HG03196 (cell line): ENCODE measurements at regions not wholly inside any gene's neighbourhood (a gene's known extent, or its start where the extent isn't known, plus 50 kb on each side); places are given as distances from the start of the nearest gene placed in this dataset.
"Not testable (repeated sequence)": the region's sequence is repeated elsewhere in the genome, so short reads cannot be mapped to it uniquely, and the experiment has no call there.

Source experiments
- ATAC-seq: cut with Tn5 transposase; IDR thresholded peaks from one replicate; pipeline ENCODE4 v1.9.1; 2021; ENCODE audit not compliant: unreplicated experiment

- no peak for ATAC-seq
Observed at GRCh38 chr18:63071701-63072141, 247.8 kb downstream of the BCL2 start.

DNA sequence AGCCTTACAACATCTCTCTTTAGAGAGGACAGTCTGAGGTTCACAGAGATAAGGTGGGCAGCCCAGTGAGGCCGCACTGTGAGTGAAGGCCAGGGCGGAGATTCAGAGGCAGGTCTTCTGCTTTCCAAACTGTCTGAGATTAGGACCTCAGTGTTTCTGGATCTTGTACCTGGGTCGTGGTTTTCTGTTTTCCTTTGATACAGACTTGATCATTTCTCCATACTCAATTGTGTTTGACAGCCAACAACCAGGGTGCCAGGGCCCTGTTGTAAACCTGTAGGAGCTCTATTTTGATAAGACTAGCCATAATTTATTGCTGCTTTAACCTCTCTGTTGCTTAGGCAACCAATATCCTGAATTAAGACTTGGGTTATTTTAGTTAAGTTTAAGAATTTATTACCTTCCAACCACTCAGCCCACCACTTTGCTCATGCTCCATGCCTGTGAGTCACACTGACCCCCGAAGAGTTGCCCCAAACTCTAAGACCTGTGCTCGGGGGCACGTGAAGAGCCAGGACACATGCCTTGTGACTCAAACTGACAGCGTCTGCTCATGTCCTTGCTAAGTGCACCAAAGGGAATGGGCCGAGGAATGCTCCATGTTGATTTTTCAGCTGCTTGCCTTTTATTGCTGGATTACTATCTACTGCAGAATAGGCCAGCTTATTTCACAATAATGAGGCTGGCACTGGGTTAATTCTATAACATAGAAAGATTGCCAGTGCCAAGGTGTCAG is 248.6 kb downstream of the BCL2 start:
- no peak for ATAC-seq

GRCh38 chr18:63069496-63069895 is 250.1 kb downstream of the BCL2 start:
- ATAC-seq: no peak

- ATAC-seq: no peak
Observed at GRCh38 chr18:63067939-63068338, 251.6 kb downstream of the BCL2 start.

- no peak for ATAC-seq
Observed at GRCh38 chr18:63065172-63065571, 254.4 kb downstream of the BCL2 start.

GRCh38 chr18:63063171-63063570 is 256.4 kb downstream of the BCL2 start:
- no peak for ATAC-seq

GRCh38 chr18:63062246-63062645 is 257.3 kb downstream of the BCL2 start:
- no peak for ATAC-seq

DNA sequence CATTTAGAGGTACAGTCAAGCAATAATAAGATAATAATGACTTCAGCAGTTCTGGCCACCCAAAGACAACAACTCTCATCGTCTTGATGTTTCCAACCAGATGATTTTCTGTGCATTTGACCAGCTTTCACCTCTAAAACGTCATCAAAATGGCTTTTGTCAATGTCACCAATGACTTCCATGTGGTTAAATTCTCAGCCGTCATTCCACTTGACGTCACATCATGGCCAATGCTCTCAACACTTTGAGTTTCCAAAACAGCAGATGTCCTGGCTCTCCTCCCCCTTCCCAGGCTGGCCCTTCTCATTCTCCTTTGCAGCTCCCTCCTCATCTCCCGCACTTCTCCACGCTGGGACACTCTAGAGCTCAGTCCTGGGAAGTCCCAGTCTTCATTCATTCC is 258.3 kb downstream of the BCL2 start:
- no peak for ATAC-seq

DNA sequence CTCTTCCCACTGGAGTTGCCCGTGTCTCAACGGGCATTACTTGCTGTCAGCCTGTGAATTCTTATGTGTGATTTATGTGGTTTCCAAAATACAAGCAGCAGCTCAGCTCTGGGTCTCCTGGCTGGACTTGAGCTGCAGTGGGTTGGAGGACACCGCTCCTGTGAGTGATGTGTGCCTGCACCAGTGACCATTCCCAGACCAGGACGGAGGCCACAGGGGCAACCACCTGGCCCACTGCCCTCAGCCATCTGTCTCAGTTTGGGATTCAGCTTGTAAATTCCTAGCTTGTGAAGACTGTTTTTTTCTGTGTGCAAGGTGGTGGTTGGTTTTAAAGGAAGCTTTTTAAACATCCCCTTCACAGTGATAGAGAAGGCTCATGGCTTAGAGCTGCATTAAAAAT is 261.0 kb downstream of the BCL2 start:
- ATAC-seq: no peak

DNA sequence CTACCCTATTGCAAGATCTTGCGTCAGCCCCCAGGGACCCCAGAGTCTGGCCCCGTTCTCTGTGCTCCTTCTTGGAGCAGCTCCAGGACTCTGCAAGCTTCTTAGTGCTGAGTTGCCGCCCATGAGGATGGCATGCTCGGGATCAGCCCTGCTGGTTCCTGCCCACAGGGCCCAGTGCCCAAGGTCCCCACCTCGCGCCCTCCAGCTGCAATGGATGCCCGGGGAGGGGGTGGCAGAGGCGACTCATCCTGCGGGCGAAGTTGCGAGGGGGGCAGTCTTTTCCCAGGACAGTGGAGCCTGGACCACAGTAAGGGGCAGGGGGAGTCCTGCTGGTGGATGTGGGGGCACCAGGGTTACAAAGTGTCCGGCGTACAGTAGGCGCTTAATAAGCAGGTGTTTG is 261.9 kb downstream of the BCL2 start:
- no peak for ATAC-seq

- no peak for ATAC-seq
Observed at GRCh38 chr18:63054901-63055584, 264.5 kb downstream of the BCL2 start.

- ATAC-seq: no peak
Observed at GRCh38 chr18:63051928-63052327, 267.6 kb downstream of the BCL2 start.

GRCh38 chr18:63050667-63051395 is 268.7 kb downstream of the BCL2 start:
- ATAC-seq: not testable (repeated sequence)

- ATAC-seq: no peak
Observed at GRCh38 chr18:63046375-63046774, 273.2 kb downstream of the BCL2 start.

- no peak for ATAC-seq
Observed at GRCh38 chr18:63043516-63043915, 276.1 kb downstream of the BCL2 start.

- ATAC-seq: no peak
Observed at GRCh38 chr18:63042351-63042750, 277.2 kb downstream of the BCL2 start.

GRCh38 chr18:63040788-63041410 is 278.7 kb downstream of the BCL2 start:
- peak; percentile 69 for ATAC-seq

DNA sequence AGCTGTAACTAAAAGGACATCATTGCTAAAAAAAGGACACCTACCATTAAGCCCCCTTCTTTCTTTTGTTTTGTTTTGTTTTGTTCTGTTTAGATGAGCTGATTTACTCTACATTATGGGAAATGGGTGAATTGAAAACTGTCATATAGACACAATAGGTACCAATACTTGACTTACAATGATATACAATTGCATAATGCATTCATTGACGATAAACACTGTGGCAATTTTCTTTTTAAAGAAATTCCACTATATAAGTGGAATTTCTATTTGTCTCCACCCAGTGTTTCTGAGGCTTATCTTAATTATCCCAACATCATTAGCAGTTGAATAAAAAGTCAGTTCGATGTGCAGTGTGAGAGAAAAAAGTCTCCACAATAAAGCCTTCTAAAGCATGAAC is 282.1 kb downstream of the BCL2 start:
- ATAC-seq: no peak

GRCh38 chr18:63031375-63031774 is 288.2 kb downstream of the BCL2 start:
- ATAC-seq: no peak
